Endothelial cell of umbilical vein (primary cell): ENCODE measurements at regions not wholly inside any gene's neighbourhood (a gene's known extent, or its start where the extent isn't known, plus 50 kb on each side); places are given as distances from the start of the nearest gene placed in this dataset.

Source experiments
- BruUV-seq: library from RNA; stranded (reverse); fragments of 400-500 nt; replicated peaks from 2 replicates; lab custom pipeline; 2021; lab: Mats Ljungman, UMichigan
- CTCF ChIA-PET: fragments of 300-600, 350-600 bp; sonication (Branson Sonifier 250); formaldehyde crosslinking; loops from one replicate; lab custom pipeline; 2021; ENCODE audit warnings: antibody characterized with exemption, inconsistent platforms; lab: Charles Lee
- POLR2A ChIA-PET: fragments of 300-600, 350-600 bp; sonication (Branson Sonifier 250); formaldehyde crosslinking; loops from one replicate; lab custom pipeline; 2021; ENCODE audit warnings: antibody characterized with exemption, inconsistent platforms; lab: Charles Lee
- DNase-seq: peaks from one replicate; pipeline ENCODE4 v3.0.0-alpha.2; 2011; ENCODE audit warnings: low read depth, low spot score
- FAIRE-seq: peaks from 2 replicates; lab custom pipeline; 2011; peaks lifted over from hg19 to GRCh38; lab: Jason Lieb, UNC
- H2AFZ ChIP-seq: 2 replicates; pipeline ENCODE4 v1.6.0; 2012; ENCODE audit warnings: low read depth, low read length, control low read depth, inconsistent platforms
- H3K27ac ChIP-seq: 2 replicates; pipeline ENCODE4 v1.5.1; 2011; ENCODE audit warnings: low read depth, mild to moderate bottlenecking, control low read depth, low read length, moderate library complexity; ENCODE audit not compliant: insufficient read depth
- H3K27me3 ChIP-seq, 2 experiments: 2 replicates each; pipeline versions ENCODE4 v1.6.0 to v1.6.1; 2011; ENCODE audit warnings: low read length in 2 of 2, mixed read lengths in 1 of 2; ENCODE audit not compliant: control insufficient read depth in 2 of 2, insufficient read depth in 2 of 2
- H3K36me3 ChIP-seq, 2 experiments: 2 replicates in 1 of 2; 3 replicates in 1 of 2; pipeline ENCODE4 v1.5.1; 2011; ENCODE audit warnings: low read length in 2 of 2, mild to moderate bottlenecking in 1 of 2, moderate library complexity in 1 of 2; ENCODE audit not compliant: control insufficient read depth in 2 of 2, insufficient read depth in 2 of 2; ENCODE audit errors: extremely low read depth in 1 of 2
- H3K4me1 ChIP-seq: 3 replicates; pipeline ENCODE4 v1.5.1; 2011; ENCODE audit warnings: mild to moderate bottlenecking, low read length; ENCODE audit not compliant: control insufficient read depth, insufficient read depth; ENCODE audit errors: extremely low read depth
- H3K4me2 ChIP-seq: 2 replicates; pipeline ENCODE4 v1.6.1; 2011; ENCODE audit warnings: low read length, control low read depth, mixed read lengths; ENCODE audit not compliant: insufficient read depth
- H3K4me3 ChIP-seq, 3 experiments: fragments of 200-600 bp in 1 of 3; sonication (generic), shearing (Covaris generic) in 1 of 3; replicated peaks in 1 of 3; 2 replicates each; pipeline ENCODE4 v1.5.1; 2011 to 2016; ENCODE audit warnings: control low read depth in 3 of 3, low read length in 3 of 3, mild to moderate bottlenecking in 2 of 3, inconsistent platforms in 1 of 3, low read depth in 1 of 3, moderate library complexity in 1 of 3; ENCODE audit not compliant: insufficient read depth in 1 of 3
- H3K79me2 ChIP-seq: 2 replicates; pipeline ENCODE4 v1.6.0; 2012; ENCODE audit warnings: low read length, inconsistent platforms; ENCODE audit not compliant: control insufficient read depth, insufficient read depth
- H3K9ac ChIP-seq: replicated peaks from 2 replicates; pipeline ENCODE3; 2011; ENCODE audit warnings: low read length, control low read depth; ENCODE audit not compliant: insufficient read depth; ENCODE audit errors: extremely low read depth
- H3K9me1 ChIP-seq: replicated peaks from 3 replicates; pipeline ENCODE4 v1.6.0; 2011; ENCODE audit warnings: mild to moderate bottlenecking, low read length; ENCODE audit not compliant: control insufficient read depth, insufficient read depth; ENCODE audit errors: extremely low read depth
- H3K9me3 ChIP-seq: replicated peaks from 2 replicates; pipeline ENCODE4 v1.5.1; 2012; ENCODE audit warnings: low read length, inconsistent platforms; ENCODE audit not compliant: control insufficient read depth, insufficient read depth
- H4K20me1 ChIP-seq: replicated peaks from 2 replicates; pipeline ENCODE3; 2011; ENCODE audit warnings: mild to moderate bottlenecking, low read length; ENCODE audit not compliant: control insufficient read depth, insufficient read depth; ENCODE audit errors: extremely low read depth
- EZH2 ChIP-seq: IDR thresholded peaks from 2 replicates; pipeline ENCODE4 v1.6.1; 2012; ENCODE audit warnings: borderline replicate concordance, low read depth, mild to moderate bottlenecking, moderate library complexity, low read length, inconsistent platforms; ENCODE audit not compliant: severe bottlenecking
- FOS ChIP-seq: IDR thresholded peaks from 2 replicates; pipeline ENCODE4 v1.6.1; 2011; ENCODE audit warnings: mild to moderate bottlenecking, low read length, moderate library complexity, borderline replicate concordance; ENCODE audit not compliant: insufficient read depth
- GATA2 ChIP-seq: IDR thresholded peaks from 2 replicates; pipeline ENCODE4 v1.7.0; 2011; ENCODE audit warnings: low read depth, mild to moderate bottlenecking, moderate library complexity, mixed read lengths, low read length; ENCODE audit not compliant: insufficient read length, insufficient read depth
- JUN ChIP-seq: IDR thresholded peaks from 2 replicates; pipeline ENCODE4 v1.6.1; 2011; ENCODE audit warnings: borderline replicate concordance, low read depth; ENCODE audit not compliant: insufficient read length, insufficient read depth
- MAX ChIP-seq: IDR thresholded peaks from 2 replicates; pipeline ENCODE4 v1.6.1; 2011; ENCODE audit not compliant: insufficient read depth, insufficient read length
- MYC ChIP-seq: IDR thresholded peaks from one replicate; pipeline ENCODE4 v1.6.1; 2011; ENCODE audit warnings: mild to moderate bottlenecking, low read depth, low read length
- POLR2A ChIP-seq: IDR thresholded peaks from 2 replicates; pipeline ENCODE4 v1.6.1; 2012; ENCODE audit warnings: low read depth, mild to moderate bottlenecking, control low read depth, low read length
- POLR2AphosphoS5 ChIP-seq: IDR thresholded peaks from 2 replicates; pipeline ENCODE4 v1.6.1; 2012; ENCODE audit warnings: low read depth, mild to moderate bottlenecking, control low read depth, low read length, moderate library complexity; ENCODE audit not compliant: insufficient read depth
- dilution Hi-C: fragments of 300-500 bp; cut with MboI; formaldehyde crosslinking; loops from one replicate; pipeline ENCODE4 v1.15.0; 2019; ENCODE audit warnings: low sequenced_read_pairs; ENCODE audit not compliant: extremely low pct_ligation_motif_present
- intact Hi-C: fragments of 100-400 bp; cut with micrococcal nuclease; formaldehyde crosslinking; loops from one replicate; pipeline ENCODE4 v1.10.0; 2022
- TF ChIP-seq, protein P1 (sequence below), 2 donors: IDR thresholded peaks; 1 replicate in 1 of 2; 2 replicates in 1 of 2; pipeline ENCODE4 v1.5.1; 2011; ENCODE audit warnings: low read length in 2 of 2, mild to moderate bottlenecking in 2 of 2, moderate library complexity in 2 of 2, control low read depth in 1 of 2, inconsistent platforms in 1 of 2, low read depth in 1 of 2; ENCODE audit not compliant: insufficient read depth in 1 of 2; ENCODE audit errors: extremely low read depth in 1 of 2

DNA sequence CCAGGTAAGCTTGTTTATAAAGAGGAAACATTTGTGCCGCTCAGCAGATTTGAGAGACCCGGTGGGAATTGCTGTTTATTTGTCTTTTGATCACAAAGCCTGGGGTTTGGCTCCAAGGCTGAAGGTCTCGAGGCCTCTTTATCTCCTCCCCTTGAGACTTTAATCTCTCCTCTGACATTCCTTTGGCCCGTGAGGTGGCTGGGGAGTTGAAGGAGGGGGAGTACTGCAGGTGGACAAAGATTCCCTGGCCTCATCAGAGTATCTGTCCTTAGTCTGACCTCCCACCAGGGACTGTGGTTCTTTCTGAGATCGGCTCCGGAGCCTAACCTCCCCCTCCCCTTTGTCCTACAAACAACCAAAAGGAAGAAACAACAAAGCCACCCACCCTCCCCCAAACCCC, 216.5 kb downstream of the MID1IP1 start:
- no peaks in the 10 kb centered on the region for H3K4me1 ChIP-seq
- TF ChIP-seq MAX = no peak
- no peak for TF ChIP-seq FOS
- no peak for TF ChIP-seq GATA2
- no peak for TF ChIP-seq MYC
- TF ChIP-seq POLR2AphosphoS5 = no peak
- no peak for TF ChIP-seq POLR2A
- TF ChIP-seq JUN = no peak
- no peak for TF ChIP-seq EZH2
- TF ChIP-seq, protein P1, sequence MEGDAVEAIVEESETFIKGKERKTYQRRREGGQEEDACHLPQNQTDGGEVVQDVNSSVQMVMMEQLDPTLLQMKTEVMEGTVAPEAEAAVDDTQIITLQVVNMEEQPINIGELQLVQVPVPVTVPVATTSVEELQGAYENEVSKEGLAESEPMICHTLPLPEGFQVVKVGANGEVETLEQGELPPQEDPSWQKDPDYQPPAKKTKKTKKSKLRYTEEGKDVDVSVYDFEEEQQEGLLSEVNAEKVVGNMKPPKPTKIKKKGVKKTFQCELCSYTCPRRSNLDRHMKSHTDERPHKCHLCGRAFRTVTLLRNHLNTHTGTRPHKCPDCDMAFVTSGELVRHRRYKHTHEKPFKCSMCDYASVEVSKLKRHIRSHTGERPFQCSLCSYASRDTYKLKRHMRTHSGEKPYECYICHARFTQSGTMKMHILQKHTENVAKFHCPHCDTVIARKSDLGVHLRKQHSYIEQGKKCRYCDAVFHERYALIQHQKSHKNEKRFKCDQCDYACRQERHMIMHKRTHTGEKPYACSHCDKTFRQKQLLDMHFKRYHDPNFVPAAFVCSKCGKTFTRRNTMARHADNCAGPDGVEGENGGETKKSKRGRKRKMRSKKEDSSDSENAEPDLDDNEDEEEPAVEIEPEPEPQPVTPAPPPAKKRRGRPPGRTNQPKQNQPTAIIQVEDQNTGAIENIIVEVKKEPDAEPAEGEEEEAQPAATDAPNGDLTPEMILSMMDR (IDR thresholded peaks at IDR 0.05; ENCODE audit: extremely low read depth in 1 of 2, insufficient read depth in 1 of 2, low read depth in 1 of 2, low read length in 2 of 2) = no peak
- peak; percentile 35 for FAIRE-seq
- no peak overlapping the region for H3K4me2 ChIP-seq
- ChIA-PET CTCF (no interaction called here), POLR2A (no interaction called here)
- H3K36me3 ChIP-seq = no peaks in the 10 kb centered on the region
- no peak for DNase-seq
- intact Hi-C loops = no loop called here
- no peaks in the 10 kb centered on the region for H3K27me3 ChIP-seq
- H4K20me1 ChIP-seq = no peaks in the 10 kb centered on the region
- no peak overlapping the region for H2AFZ ChIP-seq
- dilution Hi-C loops = no loop called here
- no peaks in the 10 kb centered on the region for H3K9me1 ChIP-seq
- BruUV-seq = no TSS peak
- no peaks in the 10 kb centered on the region for H3K9me3 ChIP-seq
- no peak overlapping the region for H3K4me3 ChIP-seq
- no peaks in the 10 kb centered on the region for H3K79me2 ChIP-seq
- H3K9ac ChIP-seq = no peak overlapping the region
- H3K27ac ChIP-seq = no peak overlapping the region
